Thyroid gland (tissue), 4 donors: ENCODE measurements at regions not wholly inside any gene's neighbourhood (a gene's known extent, or its start where the extent isn't known, plus 50 kb on each side); places are given as distances from the start of the nearest gene placed in this dataset.

Experiments
- DNase-seq, 2 donors: peaks; one replicate each; pipeline ENCODE4 v3.0.0-alpha.2; 2019
- H3K27ac ChIP-seq, 3 donors: fragments of 200-600 bp; sonication (generic); 1 replicate in 2 of 3; 2 replicates in 1 of 3; pipeline ENCODE4 v1.5.1; 2016 to 2019; ENCODE audit warnings: mild to moderate bottlenecking in 1 of 3, moderate library complexity in 1 of 3
- H3K27me3 ChIP-seq: fragments of 200-600 bp; sonication (generic); one replicate; pipeline ENCODE4 v1.5.1; 2019
- H3K36me3 ChIP-seq, 2 donors: fragments of 200-600 bp; sonication (generic); one replicate each; pipeline ENCODE4 v1.5.1; 2016 to 2019
- H3K4me1 ChIP-seq, 2 donors: fragments of 200-600 bp; sonication (generic); one replicate each; pipeline ENCODE4 v1.5.1; 2017 to 2019
- H3K4me3 ChIP-seq, 3 donors: fragments of 200-600 bp; sonication (generic); replicated peaks in 1 of 3; 1 replicate in 2 of 3; 2 replicates in 1 of 3; pipeline ENCODE4 v1.5.1; 2016; ENCODE audit warnings: mild to moderate bottlenecking in 1 of 3
- H3K9me3 ChIP-seq: fragments of 200-600 bp; sonication (generic); one replicate; pipeline ENCODE4 v1.5.1; 2017
- CTCF ChIP-seq, 6 experiments: fragments of 200-600 bp in 3 of 6; fragments of 450-650 bp in 3 of 6; sonication (generic) in 3 of 6; IDR thresholded peaks; one replicate each; pipeline ENCODE4 v1.5.1; 2016 to 2019; ENCODE audit warnings: antibody characterized with exemption in 6 of 6, mild to moderate bottlenecking in 2 of 6, inconsistent platforms in 1 of 6, moderate library complexity in 1 of 6
- POLR2A ChIP-seq, 2 donors: fragments of 450-650 bp; IDR thresholded peaks; one replicate each; pipeline ENCODE4 v1.6.1; 2017; ENCODE audit warnings: antibody characterized with exemption in 2 of 2, mild to moderate bottlenecking in 2 of 2, moderate library complexity in 1 of 2
- whole genome bisulfite sequencing, 2 donors: methylation state at CpG; one replicate each; pipeline ENCODE4 v1.1.5; 2017; 5-methylcytosine and 5-hydroxymethylcytosine counted together
- intact Hi-C: fragments of 100-400 bp; cut with DNase I; formaldehyde crosslinking; loops from one replicate; pipeline ENCODE4 v1.15.1; 2023

- intact Hi-C loops = loop anchor here (5.0 to 10.0 kb wide), 2 partner anchors 218 to 925 kb away; partner anchors contain the start of gene ZBTB18
- 68 to 71% methylated on average over 9 of the region's 9 CpGs for WGBS, 2 donors
- no peaks in the 10 kb centered on the region for H3K4me1 ChIP-seq
- H3K36me3 ChIP-seq = no peaks in the 10 kb centered on the region
- no peak overlapping the region for H3K4me3 ChIP-seq
- DNase-seq = peak; percentile 62 to 67
- H3K27ac ChIP-seq = no peak overlapping the region
- H3K27me3 ChIP-seq = no peaks in the 10 kb centered on the region
- TF ChIP-seq CTCF (IDR thresholded peaks at IDR 0.05) = peak; percentile 52 to 100 (median 90)
- TF ChIP-seq POLR2A (IDR thresholded peaks at IDR 0.05) = no peak
- no peaks in the 10 kb centered on the region for H3K9me3 ChIP-seq
Observed at GRCh38 chr1:244272471-244273261, 179.0 kb downstream of the ADSS2 start.

- no peaks in the 10 kb centered on the region for H3K9me3 ChIP-seq
- no peaks in the 10 kb centered on the region for H3K4me1 ChIP-seq
- H3K27ac ChIP-seq = peak overlapping the region in 1 of 3 donors; percentile 7
- no peaks in the 10 kb centered on the region for H3K27me3 ChIP-seq
- H3K36me3 ChIP-seq = no peaks in the 10 kb centered on the region
- no peak for DNase-seq
- TF ChIP-seq POLR2A (IDR thresholded peaks at IDR 0.05) (no peak), CTCF (IDR thresholded peaks at IDR 0.05) (no peak)
- H3K4me3 ChIP-seq = no peak overlapping the region
- intact Hi-C loops = loop anchor here (5.0 to 10.0 kb wide), 2 partner anchors 219 to 926 kb away; partner anchors contain the start of gene ZBTB18
- 42 to 43% methylated on average over 8 of the region's 8 CpGs for WGBS, 2 donors
Observed at GRCh38 chr1:244273262-244273844, 178.4 kb downstream of the ADSS2 start.

- no peak overlapping the region for H3K4me3 ChIP-seq
- intact Hi-C loops = loop anchor here (5.0 to 10.0 kb wide), 2 partner anchors 219 to 927 kb away; partner anchors contain the start of gene ZBTB18
- no peaks in the 10 kb centered on the region for H3K36me3 ChIP-seq
- TF ChIP-seq POLR2A (IDR thresholded peaks at IDR 0.05) = no peak
- TF ChIP-seq CTCF (IDR thresholded peaks at IDR 0.05) = no peak
- H3K4me1 ChIP-seq = no peaks in the 10 kb centered on the region
- no peaks in the 10 kb centered on the region for H3K27me3 ChIP-seq
- peak overlapping the region in 1 of 3 donors; percentile 7 for H3K27ac ChIP-seq
- no peak for DNase-seq
- no peaks in the 10 kb centered on the region for H3K9me3 ChIP-seq
- WGBS, 2 donors = 68 to 72% methylated on average over 12 to 13 of the region's 13 CpGs
Observed at GRCh38 chr1:244273845-244274619, 177.7 kb downstream of the ADSS2 start.

- DNase-seq = no peak
- Histone ChIP-seq H3K9me3 (no peaks in the 10 kb centered on the region), H3K4me3 (no peak overlapping the region), H3K27me3 (no peaks in the 10 kb centered on the region), H3K4me1 (peaks cover 0 to 7% of the 10 kb centered on the region in 2 donors), H3K36me3 (no peaks in the 10 kb centered on the region), H3K27ac (no peak overlapping the region)
- intact Hi-C loops = loop anchor here (10.0 kb wide), 1 partner anchor 222 kb away; the partner anchor contains the start of gene ZBTB18
- 38 to 45% methylated on average over 3 of the region's 3 CpGs for WGBS, 2 donors
- TF ChIP-seq POLR2A (IDR thresholded peaks at IDR 0.05) = no peak
- no peak for TF ChIP-seq CTCF (IDR thresholded peaks at IDR 0.05)
Observed at GRCh38 chr1:244276646-244277045, 175.1 kb downstream of the ADSS2 start.
